Activated naive CD8-positive, alpha-beta T cell treated with anti-CD3 and anti-CD28 coated beads, Interleukin-2, amount 50 U/mL, for 24 hours (primary cell): ENCODE measurements at regions not wholly inside any gene's neighbourhood (a gene's known extent, or its start where the extent isn't known, plus 50 kb on each side); places are given as distances from the start of the nearest gene placed in this dataset.

ENCODE experiments used
- ATAC-seq: fragments of 150-1000 bp; cut with Tn5 transposase; one replicate; pipeline ENCODE4 v1.10.0; 2021
- DNase-seq: peaks from one replicate; pipeline ENCODE4 v3.0.0; 2021
- H3K27ac Mint-ChIP-seq: one replicate; pipeline ENCODE4 v1.8.0; 2021; ENCODE audit warnings: mild to moderate bottlenecking, mixed read lengths
- H3K27me3 Mint-ChIP-seq: one replicate; pipeline ENCODE4 v1.8.0; 2021; ENCODE audit warnings: mixed read lengths
- H3K36me3 Mint-ChIP-seq: one replicate; pipeline ENCODE4 v1.8.0; 2021; ENCODE audit warnings: low read depth, mixed read lengths
- H3K4me1 Mint-ChIP-seq: one replicate; pipeline ENCODE4 v1.8.0; 2021; ENCODE audit warnings: mixed read lengths
- H3K4me3 Mint-ChIP-seq: one replicate; pipeline ENCODE4 v1.8.0; 2021; ENCODE audit warnings: mild to moderate bottlenecking, moderate library complexity, mixed read lengths
- H3K9me3 Mint-ChIP-seq: one replicate; pipeline ENCODE4 v1.8.0; 2021; ENCODE audit warnings: mixed read lengths

DNA sequence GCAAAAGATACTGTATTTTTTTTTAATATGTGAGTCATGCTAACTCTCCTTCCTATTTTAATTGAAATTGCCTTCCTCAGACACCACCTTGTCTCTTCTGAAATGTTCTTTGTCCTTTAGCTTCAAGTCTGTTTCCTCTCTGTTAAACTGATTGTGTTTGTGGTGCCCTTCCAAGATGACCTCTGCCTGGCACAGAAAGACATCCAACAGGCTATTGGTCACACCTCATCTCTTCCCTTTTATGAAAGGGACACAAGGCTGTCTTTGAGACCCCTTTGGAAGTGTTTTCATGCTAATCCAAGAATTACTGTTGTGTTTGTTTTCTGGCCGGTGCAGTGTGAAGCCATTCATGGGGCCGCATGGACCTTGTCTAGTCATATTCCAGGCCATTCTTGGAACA, 94.0 kb upstream of the PIK3C3 start:
- no peaks in the 10 kb centered on the region for H3K9me3 Mint-ChIP-seq
- no peak overlapping the region for H3K4me3 Mint-ChIP-seq
- H3K27me3 Mint-ChIP-seq = peaks cover 2% of the 10 kb centered on the region
- no peaks in the 10 kb centered on the region for H3K36me3 Mint-ChIP-seq
- ATAC-seq (no peak), DNase-seq (no peak)
- H3K4me1 Mint-ChIP-seq = no peaks in the 10 kb centered on the region
- H3K27ac Mint-ChIP-seq = no peak overlapping the region

DNA sequence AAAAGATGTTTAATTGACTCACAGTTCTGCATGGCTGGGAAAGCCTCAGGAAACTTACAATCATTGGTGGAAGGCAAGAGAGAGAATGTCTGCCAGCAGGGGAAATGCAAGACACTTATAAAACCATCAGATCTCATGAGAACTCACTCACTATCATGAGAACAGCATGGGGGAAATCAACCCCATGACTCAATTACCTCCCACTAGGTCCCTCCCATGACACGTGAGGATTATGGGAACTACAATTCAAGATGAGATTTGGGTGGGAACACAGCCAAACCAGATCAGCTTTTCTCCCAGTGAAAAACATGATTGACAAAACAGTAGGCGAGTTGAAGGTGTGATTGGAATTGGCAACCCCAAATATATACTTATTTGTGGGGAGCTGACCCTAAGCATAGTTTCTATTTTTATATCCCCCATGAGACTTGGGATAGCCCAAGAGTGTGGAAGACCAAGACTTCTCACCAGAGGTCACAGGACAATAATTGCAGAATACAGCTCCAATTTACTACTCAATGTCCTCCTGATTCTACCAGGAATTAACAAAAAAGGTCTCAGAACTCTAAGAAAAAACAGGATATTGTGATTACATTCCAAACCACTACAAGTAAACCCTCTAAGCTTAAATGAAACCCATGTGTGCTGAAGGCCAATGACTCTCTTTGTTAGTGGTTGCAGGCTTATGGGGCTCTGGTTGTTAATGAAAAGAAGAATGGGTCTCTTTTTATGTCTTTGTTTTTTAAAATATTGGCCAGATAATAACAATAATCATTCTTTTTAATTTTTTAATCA, 96.1 kb upstream of the PIK3C3 start:
- Mint-ChIP-seq H3K36me3 (no peaks in the 10 kb centered on the region), H3K27ac (no peak overlapping the region)
- no peak for ATAC-seq

DNA sequence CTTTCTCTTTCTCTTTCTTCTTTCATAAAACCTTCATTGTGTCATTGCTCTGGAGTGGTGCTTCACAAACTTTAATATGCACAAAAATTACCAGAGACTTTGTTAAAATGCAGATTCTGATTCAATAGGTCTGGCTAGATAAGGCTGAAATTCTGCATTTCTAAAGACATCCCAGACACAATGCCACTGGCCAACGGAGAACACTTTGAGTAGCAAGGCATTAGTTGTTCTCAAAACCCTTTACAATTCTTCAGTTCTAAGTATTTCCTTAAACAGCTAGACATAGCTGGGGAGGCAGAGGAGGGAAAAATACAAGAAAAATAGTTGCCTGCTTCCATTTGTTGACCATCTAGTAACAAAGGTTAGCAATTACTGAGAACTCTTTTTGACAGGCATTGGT, 101.8 kb upstream of the PIK3C3 start:
- DNase-seq (no peak), ATAC-seq (no peak)
- Mint-ChIP-seq H3K36me3 (no peaks in the 10 kb centered on the region), H3K27me3 (peaks cover 2% of the 10 kb centered on the region), H3K4me1 (no peaks in the 10 kb centered on the region), H3K4me3 (no peak overlapping the region), H3K9me3 (no peaks in the 10 kb centered on the region), H3K27ac (no peak overlapping the region)

More for the DNA sequence above, 96.1 kb upstream of the PIK3C3 start:
- H3K9me3 Mint-ChIP-seq = no peaks in the 10 kb centered on the region
- no peak for DNase-seq
- peaks cover 2% of the 10 kb centered on the region for H3K27me3 Mint-ChIP-seq
- no peak overlapping the region for H3K4me3 Mint-ChIP-seq
- no peaks in the 10 kb centered on the region for H3K4me1 Mint-ChIP-seq

DNA sequence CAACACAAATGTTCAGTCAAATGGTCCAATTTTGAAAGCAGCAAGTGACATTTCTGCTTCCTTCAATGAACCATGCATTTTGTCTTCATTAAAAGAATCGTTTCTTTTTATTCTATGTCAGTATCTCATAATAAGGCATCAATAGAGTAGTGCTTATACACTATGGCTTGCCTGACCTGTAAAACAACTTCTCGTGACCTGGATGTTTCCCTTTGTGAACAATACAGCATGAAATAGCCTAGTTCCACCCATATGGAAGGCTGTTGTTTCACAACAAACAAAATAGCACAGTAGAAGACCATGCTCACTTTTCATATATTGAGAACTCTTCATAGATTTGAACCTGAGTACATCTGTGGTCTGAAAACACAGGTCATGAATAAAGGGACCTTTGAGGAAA, 104.3 kb upstream of the PIK3C3 start:
- DNase-seq = no peak
- Mint-ChIP-seq H3K4me1 (no peaks in the 10 kb centered on the region), H3K27ac (no peak overlapping the region), H3K4me3 (no peak overlapping the region), H3K9me3 (no peaks in the 10 kb centered on the region), H3K36me3 (no peaks in the 10 kb centered on the region), H3K27me3 (peaks cover 2% of the 10 kb centered on the region)
- ATAC-seq = no peak

DNA sequence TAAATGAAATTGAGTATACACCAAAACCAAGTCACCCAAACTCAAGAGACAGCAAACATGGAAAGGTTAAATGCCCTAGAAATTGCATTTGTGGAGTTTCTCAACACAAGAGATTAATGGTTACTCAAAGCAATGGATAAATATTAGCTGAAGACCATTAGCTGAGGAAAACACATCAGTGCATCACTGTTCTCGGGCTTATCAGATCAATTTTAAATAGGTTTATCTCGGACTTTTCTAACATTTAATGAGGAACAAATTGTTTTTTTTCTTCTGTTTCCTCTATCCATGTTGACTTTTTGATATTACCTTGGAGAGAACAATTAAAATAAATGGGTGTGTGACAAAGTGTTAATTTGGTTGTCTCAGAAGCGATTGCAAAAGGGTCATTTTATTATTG, 105.4 kb upstream of the PIK3C3 start:
- DNase-seq (no peak), ATAC-seq (no peak)
- Mint-ChIP-seq H3K4me1 (no peaks in the 10 kb centered on the region), H3K36me3 (no peaks in the 10 kb centered on the region), H3K27me3 (peaks cover 2% of the 10 kb centered on the region), H3K4me3 (no peak overlapping the region), H3K9me3 (no peaks in the 10 kb centered on the region), H3K27ac (no peak overlapping the region)

DNA sequence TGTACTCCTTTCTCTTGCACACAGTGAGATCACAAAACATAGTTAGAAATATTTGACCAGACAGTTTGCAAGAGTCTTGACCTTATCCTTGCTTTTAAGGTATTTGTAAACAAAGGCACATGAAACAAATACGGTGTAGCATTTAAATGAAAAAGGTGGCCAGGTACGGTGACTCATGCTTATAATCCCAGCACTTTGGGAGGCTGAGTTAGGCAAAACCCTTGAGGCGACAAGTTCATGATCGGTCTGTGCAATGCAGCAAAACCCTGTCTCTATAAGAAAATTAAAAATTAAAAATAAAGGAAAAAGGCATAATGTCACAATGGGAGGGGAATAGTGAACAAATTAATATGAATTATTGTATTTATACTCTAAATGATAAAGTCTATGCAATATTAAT, 109.5 kb upstream of the PIK3C3 start:
- Mint-ChIP-seq H3K27ac (no peak overlapping the region), H3K9me3 (no peaks in the 10 kb centered on the region), H3K36me3 (no peaks in the 10 kb centered on the region), H3K4me3 (no peak overlapping the region), H3K4me1 (no peaks in the 10 kb centered on the region), H3K27me3 (no peaks in the 10 kb centered on the region)
- no peak for ATAC-seq
- DNase-seq = no peak

DNA sequence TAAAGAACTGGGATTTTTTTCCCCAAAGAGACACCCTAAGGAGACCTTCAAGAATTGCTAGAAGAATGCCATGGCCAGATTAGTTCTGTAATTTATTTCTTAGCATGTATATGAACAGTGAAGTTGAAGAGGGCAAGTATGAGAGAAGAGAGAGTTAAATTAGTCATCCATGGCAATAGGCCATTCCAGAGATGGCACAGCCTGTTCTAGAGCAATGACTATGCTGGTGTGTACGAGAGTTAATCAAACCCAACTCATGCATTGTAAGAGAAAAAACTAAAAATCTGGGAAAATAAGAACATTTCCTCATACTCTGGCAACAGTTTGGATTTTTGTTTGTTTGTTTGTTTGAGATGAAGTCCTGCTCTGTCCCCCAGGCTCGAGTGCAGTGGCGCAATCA, 112.1 kb upstream of the PIK3C3 start:
- Mint-ChIP-seq H3K27me3 (no peaks in the 10 kb centered on the region), H3K4me1 (no peaks in the 10 kb centered on the region), H3K9me3 (no peaks in the 10 kb centered on the region), H3K4me3 (no peak overlapping the region), H3K27ac (no peak overlapping the region), H3K36me3 (no peaks in the 10 kb centered on the region)
- ATAC-seq (no peak), DNase-seq (no peak)

DNA sequence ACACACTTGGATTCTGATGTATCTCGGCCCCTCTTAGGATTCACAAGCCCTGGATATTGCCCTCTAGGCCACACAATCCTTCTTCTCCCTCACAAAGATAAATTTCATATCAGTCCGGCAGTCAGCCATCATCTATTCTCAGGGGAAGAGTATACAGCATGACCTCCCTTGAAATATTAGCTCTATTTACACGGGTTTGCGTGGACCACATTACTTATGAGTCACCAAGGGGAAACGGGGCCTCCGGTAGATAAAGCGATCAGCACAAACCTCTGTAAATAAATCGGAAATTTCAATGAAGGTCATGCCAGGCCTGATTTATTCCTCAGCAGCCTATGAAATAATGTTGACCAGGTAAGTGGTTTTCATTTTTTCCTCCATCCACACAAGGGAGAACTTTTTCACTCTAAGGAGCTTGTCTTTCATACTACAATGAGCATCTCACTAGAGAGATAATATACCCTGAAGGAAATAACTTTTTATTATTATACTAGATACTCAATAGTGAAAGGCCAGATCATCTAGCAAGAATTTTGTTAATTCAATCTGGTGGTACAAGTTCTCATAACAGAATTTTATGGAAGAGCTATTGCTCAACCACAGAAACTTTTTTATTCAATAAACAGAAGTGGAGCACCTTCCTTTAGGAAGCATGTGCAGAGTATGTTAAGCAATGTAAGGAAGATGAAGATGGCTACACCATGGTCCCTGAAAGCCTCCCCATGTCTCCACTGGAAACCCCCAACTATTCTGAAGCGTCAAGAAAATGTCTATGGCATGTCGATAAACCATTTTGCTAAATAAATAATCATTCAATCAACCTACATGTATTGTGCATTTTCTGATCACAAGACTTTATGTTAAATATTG, 125.2 kb upstream of the PIK3C3 start:
- no peaks in the 10 kb centered on the region for H3K36me3 Mint-ChIP-seq
- ATAC-seq = no peak
- H3K9me3 Mint-ChIP-seq = no peaks in the 10 kb centered on the region
- H3K27me3 Mint-ChIP-seq = no peaks in the 10 kb centered on the region
- H3K27ac Mint-ChIP-seq = no peak overlapping the region
- H3K4me3 Mint-ChIP-seq = no peak overlapping the region
- DNase-seq = no peak
- no peaks in the 10 kb centered on the region for H3K4me1 Mint-ChIP-seq

DNA sequence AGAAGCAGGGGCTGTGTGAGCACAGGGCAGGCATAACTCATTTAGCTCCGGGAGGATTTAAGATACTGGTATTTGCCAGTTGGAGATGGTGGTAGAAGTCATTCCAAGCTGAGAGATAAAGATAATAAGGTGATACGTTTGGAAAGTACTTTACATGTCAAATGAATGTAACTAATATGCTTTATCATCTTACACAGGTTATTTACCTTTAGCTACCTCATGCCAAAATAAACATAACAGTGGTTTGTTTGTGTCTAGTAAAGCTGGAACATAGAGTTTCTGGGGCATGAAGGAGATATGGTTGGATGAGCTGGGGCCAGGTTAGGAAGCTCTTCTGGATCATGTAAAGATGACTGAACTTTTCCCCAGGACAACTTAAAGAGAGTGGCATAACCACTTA, 126.9 kb upstream of the PIK3C3 start:
- DNase-seq (no peak), ATAC-seq (no peak)
- no peaks in the 10 kb centered on the region for H3K4me1 Mint-ChIP-seq
- H3K4me3 Mint-ChIP-seq = no peak overlapping the region
- no peak overlapping the region for H3K27ac Mint-ChIP-seq
- no peaks in the 10 kb centered on the region for H3K27me3 Mint-ChIP-seq
- H3K36me3 Mint-ChIP-seq = no peaks in the 10 kb centered on the region
- no peaks in the 10 kb centered on the region for H3K9me3 Mint-ChIP-seq

DNA sequence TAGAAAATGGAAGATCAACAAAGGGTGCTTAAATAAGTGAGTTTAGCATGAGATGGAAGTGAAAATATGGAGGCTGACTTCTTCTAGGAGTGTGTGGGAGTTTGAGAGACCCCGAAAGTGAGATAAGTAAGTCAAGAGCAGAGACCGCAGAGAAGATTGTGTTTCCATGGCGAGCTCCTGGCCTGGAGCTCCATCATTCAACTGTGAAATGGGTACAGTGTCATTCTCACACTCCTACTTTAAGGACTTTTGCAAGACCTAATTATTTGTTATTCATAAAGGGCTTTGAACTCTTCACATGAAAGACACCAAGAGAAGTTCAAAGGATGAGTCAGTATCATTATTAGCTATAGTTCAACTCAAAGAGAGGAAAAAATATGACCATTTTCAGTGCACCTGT, 134.2 kb upstream of the PIK3C3 start:
- Mint-ChIP-seq H3K36me3 (no peaks in the 10 kb centered on the region), H3K9me3 (no peaks in the 10 kb centered on the region), H3K27me3 (no peaks in the 10 kb centered on the region), H3K4me3 (no peak overlapping the region), H3K4me1 (no peaks in the 10 kb centered on the region), H3K27ac (no peak overlapping the region)
- ATAC-seq (peak; percentile 24), DNase-seq (no peak)

DNA sequence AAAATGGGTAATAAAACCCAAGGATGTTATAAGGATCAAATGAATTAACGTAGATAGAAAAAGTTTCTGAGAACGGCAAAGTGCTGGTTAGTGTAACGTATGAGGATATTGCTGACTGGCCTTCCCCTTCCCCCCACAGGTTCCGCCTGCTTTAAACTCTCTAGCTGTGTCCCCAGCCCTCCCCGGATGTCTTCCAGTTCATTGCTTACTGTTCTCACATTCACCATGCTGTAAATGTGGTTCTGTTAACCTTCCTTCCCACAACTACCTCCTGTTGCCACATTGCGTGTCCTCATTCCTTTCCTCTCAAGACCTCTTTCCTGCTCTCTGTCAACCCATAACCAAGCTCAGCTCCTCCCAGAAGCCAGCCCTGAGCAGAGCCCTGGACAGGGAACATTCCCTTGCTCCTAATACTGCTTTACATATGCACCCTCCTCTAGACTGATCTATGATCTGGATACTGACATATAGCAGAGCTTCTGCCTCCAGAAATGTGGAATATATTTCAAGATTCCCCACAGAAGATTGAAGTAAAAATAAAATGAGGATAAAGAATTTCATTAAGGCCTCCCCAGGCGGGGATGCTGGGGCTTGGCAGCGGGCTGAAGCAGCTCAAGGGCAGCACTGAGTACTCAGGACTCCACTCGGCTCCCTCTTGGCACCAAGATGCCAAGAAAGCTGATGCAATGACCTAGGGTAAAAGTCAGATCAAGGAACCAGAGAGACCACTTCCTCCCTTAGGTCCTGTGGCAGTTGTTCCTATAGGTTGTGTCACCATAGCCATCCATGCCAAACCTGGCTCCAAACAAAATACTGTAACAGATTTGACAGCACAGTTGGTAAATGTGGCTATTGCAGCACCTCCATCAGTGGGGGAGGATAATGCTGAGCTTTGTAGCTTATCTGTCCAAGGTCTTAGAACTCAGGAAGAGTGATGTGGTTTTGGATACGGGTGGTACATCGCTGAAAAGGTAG, 136.4 kb upstream of the PIK3C3 start:
- Mint-ChIP-seq H3K27ac (no peak overlapping the region), H3K9me3 (no peaks in the 10 kb centered on the region), H3K4me3 (no peak overlapping the region), H3K36me3 (no peaks in the 10 kb centered on the region), H3K4me1 (no peaks in the 10 kb centered on the region), H3K27me3 (no peaks in the 10 kb centered on the region)
- DNase-seq (no peak), ATAC-seq (no peak)

DNA sequence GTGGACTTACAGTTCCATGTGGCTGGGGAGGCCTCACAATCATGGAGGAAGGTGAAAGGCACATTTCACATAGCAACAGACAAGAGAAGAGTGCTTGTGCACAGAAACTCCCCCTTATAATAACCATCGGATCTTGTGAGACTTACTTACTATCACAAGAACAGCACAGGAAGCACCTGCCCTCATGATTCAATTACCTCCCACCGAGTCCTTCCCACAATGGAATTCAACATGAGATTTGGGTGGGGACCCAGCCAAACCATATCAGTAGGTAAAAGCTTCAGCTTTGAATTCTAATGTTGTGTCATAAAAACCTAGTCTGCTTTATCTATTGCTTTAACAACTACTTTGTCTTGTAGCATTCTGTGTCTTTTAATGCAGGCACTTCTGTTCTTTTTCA, 140.4 kb upstream of the PIK3C3 start:
- peaks cover 3% of the 10 kb centered on the region for H3K27me3 Mint-ChIP-seq
- H3K36me3 Mint-ChIP-seq = no peaks in the 10 kb centered on the region
- no peak overlapping the region for H3K27ac Mint-ChIP-seq
- no peak overlapping the region for H3K4me3 Mint-ChIP-seq
- ATAC-seq = no peak
- H3K9me3 Mint-ChIP-seq = no peaks in the 10 kb centered on the region
- no peaks in the 10 kb centered on the region for H3K4me1 Mint-ChIP-seq
- no peak for DNase-seq

DNA sequence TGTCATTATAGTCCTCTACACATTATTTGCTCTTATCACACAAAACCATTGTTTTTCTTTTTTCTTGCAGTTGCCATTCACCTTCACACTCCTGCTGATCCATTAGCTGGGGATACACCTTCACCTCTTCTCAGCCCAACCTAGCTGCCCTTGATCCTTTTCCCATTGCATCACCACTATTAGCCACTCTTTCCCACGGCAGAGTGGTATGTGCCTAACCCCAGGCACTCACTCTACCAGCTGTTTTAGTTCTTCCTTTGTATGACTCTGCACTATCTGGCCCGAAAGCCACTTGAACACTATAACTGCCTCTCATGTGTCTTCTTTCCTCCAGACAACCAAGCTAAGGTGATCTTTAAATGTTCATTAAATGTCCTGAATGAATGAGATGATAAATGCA, 145.4 kb upstream of the PIK3C3 start:
- no peak overlapping the region for H3K27ac Mint-ChIP-seq

DNA sequence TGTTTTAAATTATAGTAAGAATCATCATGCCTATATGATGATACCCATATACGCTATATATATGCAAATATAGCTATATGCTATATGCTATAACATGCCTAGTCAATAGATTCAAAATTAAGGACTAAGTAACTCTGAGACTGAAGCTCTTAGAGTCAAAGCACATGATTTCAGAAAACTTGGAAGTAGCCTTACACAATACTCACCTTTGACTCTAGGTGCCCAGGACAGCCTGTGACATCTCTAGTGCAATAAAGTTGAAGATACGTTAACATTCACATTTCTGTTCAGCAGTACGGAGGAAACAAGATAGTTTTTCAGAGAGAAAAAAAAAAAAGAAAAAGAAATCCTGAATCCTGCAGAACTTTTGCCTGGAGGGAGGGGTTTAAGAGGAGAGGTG, 149.7 kb upstream of the PIK3C3 start:
- no peak for DNase-seq
- Mint-ChIP-seq H3K4me3 (no peak overlapping the region), H3K4me1 (no peaks in the 10 kb centered on the region), H3K9me3 (no peaks in the 10 kb centered on the region), H3K36me3 (no peaks in the 10 kb centered on the region), H3K27ac (no peak overlapping the region), H3K27me3 (peaks cover 5% of the 10 kb centered on the region)
- ATAC-seq = no peak

More for the DNA sequence above, 145.4 kb upstream of the PIK3C3 start:
- no peak overlapping the region for H3K4me3 Mint-ChIP-seq
- no peaks in the 10 kb centered on the region for H3K4me1 Mint-ChIP-seq
- H3K9me3 Mint-ChIP-seq = no peaks in the 10 kb centered on the region
- DNase-seq (no peak), ATAC-seq (no peak)
- H3K36me3 Mint-ChIP-seq = no peaks in the 10 kb centered on the region
- H3K27me3 Mint-ChIP-seq = peaks cover 6% of the 10 kb centered on the region
